SK-N-MC (cell line): ENCODE measurements at regions not wholly inside any gene's neighbourhood (a gene's known extent, or its start where the extent isn't known, plus 50 kb on each side); places are given as distances from the start of the nearest gene placed in this dataset.

Experiments used
- EZH2 ChIP-seq: fragments of 200-600 bp; sonication (generic); IDR thresholded peaks from one replicate; pipeline ENCODE4 v1.6.1; 2017; ENCODE audit warnings: antibody characterized with exemption
- POLR2AphosphoS5 ChIP-seq: IDR thresholded peaks from 2 replicates; pipeline ENCODE4 v1.6.1; 2012; ENCODE audit warnings: mild to moderate bottlenecking, low read depth, low read length, borderline replicate concordance

GRCh38 chr5:4765411-4765810, 374.7 kb upstream of the ADAMTS16 start:
- TF ChIP-seq EZH2 (no peak), POLR2AphosphoS5 (no peak)
